H9 (cell line): ENCODE measurements at regions not wholly inside any gene's neighbourhood (a gene's known extent, or its start where the extent isn't known, plus 50 kb on each side); places are given as distances from the start of the nearest gene placed in this dataset.

Source experiments
- DNase-seq: peaks from one replicate; pipeline ENCODE4 v3.0.0-alpha.2; 2017
- H2AFZ ChIP-seq: one replicate; pipeline ENCODE4 v1.6.1; 2013; ENCODE audit warnings: mild to moderate bottlenecking, low read length, control low read depth, moderate library complexity
- H2AK5ac ChIP-seq: 2 replicates; pipeline ENCODE4 v1.6.1; 2013; ENCODE audit warnings: low read length, control low read depth, mixed read lengths; ENCODE audit not compliant: insufficient read length
- H2BK120ac ChIP-seq: one replicate; pipeline ENCODE4 v1.6.1; 2013; ENCODE audit warnings: low read depth, mild to moderate bottlenecking, low read length, control low read depth, inconsistent platforms; ENCODE audit not compliant: poor library complexity, severe bottlenecking
- H2BK12ac ChIP-seq: 2 replicates; pipeline ENCODE4 v1.6.1; 2013; ENCODE audit warnings: low read length, control low read depth, mixed read lengths, low read depth; ENCODE audit not compliant: insufficient read length
- H2BK15ac ChIP-seq: 2 replicates; pipeline ENCODE4 v1.6.1; 2013; ENCODE audit warnings: low read depth, low read length, control low read depth
- H2BK20ac ChIP-seq: one replicate; pipeline ENCODE4 v1.6.1; 2013; ENCODE audit warnings: low read depth, mild to moderate bottlenecking, low read length, control low read depth, inconsistent platforms; ENCODE audit not compliant: poor library complexity, severe bottlenecking
- H2BK5ac ChIP-seq: 2 replicates; pipeline ENCODE4 v1.6.1; 2013; ENCODE audit warnings: low read length, control low read depth, mixed read lengths; ENCODE audit not compliant: insufficient read length
- H3K14ac ChIP-seq: 2 replicates; pipeline ENCODE4 v1.6.1; 2013; ENCODE audit warnings: low read length, control low read depth; ENCODE audit not compliant: insufficient read depth
- H3K18ac ChIP-seq: 2 replicates; pipeline ENCODE4 v1.6.1; 2013; ENCODE audit warnings: low read depth, mild to moderate bottlenecking, mixed read lengths, low read length, control low read depth; ENCODE audit not compliant: insufficient read length
- H3K23ac ChIP-seq: 2 replicates; pipeline ENCODE4 v1.6.1; 2013; ENCODE audit warnings: low read length, control low read depth, mixed read lengths, low read depth; ENCODE audit not compliant: insufficient read length
- H3K23me2 ChIP-seq: 2 replicates; pipeline ENCODE4 v1.6.1; 2013; ENCODE audit warnings: low read depth, mild to moderate bottlenecking, mixed read lengths, low read length, control low read depth; ENCODE audit not compliant: insufficient read length, poor library complexity, severe bottlenecking
- H3K27ac ChIP-seq: 2 replicates; pipeline ENCODE4 v1.5.1; 2013; ENCODE audit warnings: low read length, control low read depth, mixed read lengths, low read depth; ENCODE audit not compliant: insufficient read length
- H3K27me3 ChIP-seq: 2 replicates; pipeline ENCODE4 v1.6.1; 2013; ENCODE audit warnings: low read length, control low read depth, inconsistent platforms; ENCODE audit not compliant: insufficient read depth
- H3K4ac ChIP-seq: 2 replicates; pipeline ENCODE4 v1.6.1; 2013; ENCODE audit warnings: low read depth, mild to moderate bottlenecking, control low read depth, inconsistent platforms, low read length, moderate library complexity
- H3K4me1 ChIP-seq: 2 replicates; pipeline ENCODE4 v1.6.1; 2013; ENCODE audit warnings: low read length, control low read depth, inconsistent platforms; ENCODE audit not compliant: insufficient read depth
- H3K4me2 ChIP-seq: 2 replicates; pipeline ENCODE4 v1.6.1; 2013; ENCODE audit warnings: low read length, control low read depth, mixed read lengths; ENCODE audit not compliant: insufficient read length, insufficient read depth
- H3K56ac ChIP-seq: 2 replicates; pipeline ENCODE4 v1.6.1; 2013; ENCODE audit warnings: low read depth, mild to moderate bottlenecking, mixed read lengths, low read length, control low read depth; ENCODE audit not compliant: insufficient read length
- H3K79me1 ChIP-seq: 2 replicates; pipeline ENCODE4 v1.6.1; 2013; ENCODE audit warnings: low read depth, mild to moderate bottlenecking, moderate library complexity, low read length, control low read depth, inconsistent platforms; ENCODE audit not compliant: insufficient read depth, poor library complexity, severe bottlenecking
- H3K79me2 ChIP-seq: 2 replicates; pipeline ENCODE4 v1.6.1; 2013; ENCODE audit warnings: low read length, control low read depth, inconsistent platforms; ENCODE audit not compliant: insufficient read depth
- H3K9ac ChIP-seq: 2 replicates; pipeline ENCODE4 v1.6.1; 2013; ENCODE audit warnings: low read length, control low read depth, mixed read lengths; ENCODE audit not compliant: insufficient read length; ENCODE audit errors: extremely low read depth
- H3K9me3 ChIP-seq: one replicate; pipeline ENCODE4 v1.6.1; 2013; ENCODE audit warnings: low read depth, low read length, inconsistent platforms; ENCODE audit not compliant: control insufficient read depth
- H3T11ph ChIP-seq: one replicate; pipeline ENCODE4 v1.6.1; 2013; ENCODE audit warnings: mild to moderate bottlenecking, low read length, control low read depth, inconsistent platforms
- H4K20me1 ChIP-seq: one replicate; pipeline ENCODE4 v1.6.1; 2013; ENCODE audit not compliant: control insufficient read depth, insufficient read length, insufficient read depth
- H4K5ac ChIP-seq: 2 replicates; pipeline ENCODE4 v1.6.1; 2013; ENCODE audit warnings: low read depth, mild to moderate bottlenecking, mixed read lengths, low read length, control low read depth; ENCODE audit not compliant: insufficient read length
- H4K8ac ChIP-seq: replicated peaks from 2 replicates; pipeline ENCODE4 v1.6.1; 2013; ENCODE audit warnings: low read length, control low read depth, mixed read lengths, low read depth; ENCODE audit not compliant: insufficient read length
- H4K91ac ChIP-seq: 2 replicates; pipeline ENCODE4 v1.6.1; 2013; ENCODE audit warnings: low read depth, mild to moderate bottlenecking, moderate library complexity, mixed read lengths, low read length, control low read depth; ENCODE audit not compliant: insufficient read length
- H3K27ac Mint-ChIP-seq, 3 experiments: 2 replicates in 2 of 3; 3 replicates in 1 of 3; pipeline ENCODE4 v1.8.0; 2020 to 2021; ENCODE audit warnings: mixed read lengths in 3 of 3, mild to moderate bottlenecking in 1 of 3, moderate library complexity in 1 of 3
- H3K27me3 Mint-ChIP-seq: 2 replicates; pipeline ENCODE4 v1.8.0; 2021; ENCODE audit warnings: low read depth, mild to moderate bottlenecking, moderate library complexity, mixed read lengths
- H3K36me3 Mint-ChIP-seq, 3 experiments: 2 replicates in 2 of 3; 3 replicates in 1 of 3; pipeline ENCODE4 v1.8.0; 2020 to 2021; ENCODE audit warnings: low read depth in 3 of 3, mixed read lengths in 3 of 3; ENCODE audit not compliant: insufficient read depth in 1 of 3
- H3K4me1 Mint-ChIP-seq, 2 experiments: 2 replicates each; pipeline ENCODE4 v1.8.0; 2020; ENCODE audit warnings: mixed read lengths in 2 of 2
- H3K4me3 Mint-ChIP-seq, 2 experiments: 2 replicates in 1 of 2; 3 replicates in 1 of 2; pipeline ENCODE4 v1.8.0; 2020 to 2021; ENCODE audit warnings: mild to moderate bottlenecking in 2 of 2, mixed read lengths in 2 of 2, moderate library complexity in 1 of 2
- H3K9me3 Mint-ChIP-seq, 2 experiments: 2 replicates in 1 of 2; 3 replicates in 1 of 2; pipeline ENCODE4 v1.8.0; 2020; ENCODE audit warnings: mild to moderate bottlenecking in 2 of 2, mixed read lengths in 2 of 2, moderate library complexity in 1 of 2
- CTCF ChIP-seq: fragments of 200-600 bp; sonication (generic); conservative IDR thresholded peaks from 3 replicates; pipeline ENCODE4 v1.8.0; 2021; ENCODE audit warnings: antibody characterized with exemption, mild to moderate bottlenecking
- WGBS: extraction: QIAGEN DNeasy Blood & Tissue Kit; methylation state at CpG from one replicate; pipeline ENCODE4 v1.1.7; 2013; ENCODE audit warnings: missing lambda C conversion rate, low lambda C conversion rate, mixed read lengths; ENCODE audit not compliant: insufficient read length; ENCODE audit errors: extremely low coverage; 5-methylcytosine and 5-hydroxymethylcytosine counted together

DNA sequence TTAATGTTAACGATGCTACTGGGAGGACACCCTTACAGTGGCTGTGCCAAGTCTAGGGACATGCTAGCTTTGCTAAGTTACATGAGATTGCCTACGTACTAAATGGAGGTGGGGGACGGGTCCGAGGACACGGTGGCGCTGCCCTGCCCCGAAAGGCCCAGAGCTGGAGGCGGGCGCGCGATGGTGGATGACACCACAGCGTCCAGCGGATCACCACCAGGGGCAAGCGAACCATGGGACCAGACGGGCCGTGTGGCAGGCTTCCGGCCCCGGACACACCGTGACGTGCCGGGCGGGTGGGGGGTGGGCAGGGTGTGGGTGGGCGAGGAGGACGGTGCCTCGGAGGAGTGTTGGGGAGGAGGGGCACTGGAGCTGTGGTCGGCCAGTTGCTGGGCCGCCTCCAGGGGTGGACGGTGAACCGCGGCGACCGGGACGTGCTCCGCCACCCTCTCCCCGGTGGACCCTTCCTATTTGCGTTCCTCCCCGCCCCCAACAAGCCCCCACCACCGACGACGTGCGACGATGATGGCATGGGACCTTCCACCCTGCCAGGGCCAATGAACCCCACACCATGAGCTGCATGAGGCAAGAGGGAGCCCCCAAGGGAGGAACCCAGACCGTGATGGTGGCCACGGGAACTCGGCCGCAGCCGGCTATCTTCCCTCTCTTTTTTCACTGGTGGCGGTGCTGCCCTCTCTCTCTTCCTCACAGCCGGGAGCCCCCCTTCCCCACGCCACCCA is 773.3 kb upstream of the DEFB115 start:
- Histone ChIP-seq H3K4me2 (no peak overlapping the region), H3K56ac (no peak overlapping the region), H2BK20ac (no peak overlapping the region), H3K4me1 (no peaks in the 10 kb centered on the region), H3T11ph (no peak overlapping the region), H4K91ac (no peak overlapping the region), H3K27ac (no peak overlapping the region), H3K27me3 (no peaks in the 10 kb centered on the region), H3K79me1 (no peaks in the 10 kb centered on the region), H2AK5ac (no peak overlapping the region), H2BK12ac (no peak overlapping the region), H4K5ac (no peak overlapping the region), H3K23ac (no peak overlapping the region), H2BK5ac (no peak overlapping the region), H3K9ac (no peak overlapping the region), H3K4ac (no peak overlapping the region), H3K23me2 (no peaks in the 10 kb centered on the region), H3K79me2 (no peaks in the 10 kb centered on the region), H2BK15ac (no peak overlapping the region), H2BK120ac (no peak overlapping the region), H2AFZ (no peak overlapping the region), H4K20me1 (no peaks in the 10 kb centered on the region), H3K18ac (no peak overlapping the region), H4K8ac (no peak overlapping the region), H3K14ac (no peak overlapping the region), H3K9me3 (peaks cover 48% of the 10 kb centered on the region)
- Mint-ChIP-seq H3K36me3 (peaks cover 14 to 31% (median 16%) of the 10 kb centered on the region in 3 experiments; a peak in 6 of 7 replicates), H3K9me3 (peaks cover 80 to 85% of the 10 kb centered on the region in 2 experiments), H3K27me3 (peaks cover 3% of the 10 kb centered on the region; the same call in 1 of the 2 replicates), H3K27ac (no peak overlapping the region), H3K4me3 (no peak overlapping the region), H3K4me1 (no peaks in the 10 kb centered on the region)
- WGBS: no CpG with 5 or more reads among the region's 50 CpGs
- no peak for DNase-seq
- TF ChIP-seq CTCF: no peak
